ENCODE measurements at regions not wholly inside any gene's neighbourhood (a gene's known extent, or its start where the extent isn't known, plus 50 kb on each side); places are given as distances from the start of the nearest gene placed in this dataset.

- TF ChIP-seq ZNF629 (CRISPR knock-in tag; conservative IDR thresholded peaks at IDR 0.05) (no peak), PAX8 (CRISPR knock-in tag; IDR thresholded peaks at IDR 0.05; ENCODE audit: borderline replicate concordance) (no peak), HIC2 (CRISPR knock-in tag; IDR thresholded peaks at IDR 0.05; ENCODE audit: low read depth) (no peak), ZNF891 (CRISPR knock-in tag; IDR thresholded peaks at IDR 0.05) (no peak), SP4 (CRISPR knock-in tag; IDR thresholded peaks at IDR 0.05) (no peak), SOX5 (CRISPR knock-in tag; IDR thresholded peaks at IDR 0.05; ENCODE audit: borderline replicate concordance) (peak; percentile 75), SP1 (IDR thresholded peaks at IDR 0.05) (no peak), SP1 (CRISPR knock-in tag; IDR thresholded peaks at IDR 0.05) (no peak), ZNF407 (CRISPR knock-in tag; IDR thresholded peaks at IDR 0.05; ENCODE audit: not compliant biosample characterization) (no peak), ZNF773 (CRISPR knock-in tag; IDR thresholded peaks at IDR 0.05; ENCODE audit: borderline replicate concordance) (0 out of 2 replicates have a peak, but pooled peaks have one; percentile 38), ISL2 (CRISPR knock-in tag; IDR thresholded peaks at IDR 0.05) (0 out of 2 replicates have a peak, but pooled peaks have one; percentile 50), ZNF207 (IDR thresholded peaks at IDR 0.05; ENCODE audit: borderline replicate concordance) (no peak), ATF1 (CRISPR knock-in tag; IDR thresholded peaks at IDR 0.05) (peak; percentile 69; the same call in 1 of the 2 replicates)
- TF ChIP-seq, protein P1, sequence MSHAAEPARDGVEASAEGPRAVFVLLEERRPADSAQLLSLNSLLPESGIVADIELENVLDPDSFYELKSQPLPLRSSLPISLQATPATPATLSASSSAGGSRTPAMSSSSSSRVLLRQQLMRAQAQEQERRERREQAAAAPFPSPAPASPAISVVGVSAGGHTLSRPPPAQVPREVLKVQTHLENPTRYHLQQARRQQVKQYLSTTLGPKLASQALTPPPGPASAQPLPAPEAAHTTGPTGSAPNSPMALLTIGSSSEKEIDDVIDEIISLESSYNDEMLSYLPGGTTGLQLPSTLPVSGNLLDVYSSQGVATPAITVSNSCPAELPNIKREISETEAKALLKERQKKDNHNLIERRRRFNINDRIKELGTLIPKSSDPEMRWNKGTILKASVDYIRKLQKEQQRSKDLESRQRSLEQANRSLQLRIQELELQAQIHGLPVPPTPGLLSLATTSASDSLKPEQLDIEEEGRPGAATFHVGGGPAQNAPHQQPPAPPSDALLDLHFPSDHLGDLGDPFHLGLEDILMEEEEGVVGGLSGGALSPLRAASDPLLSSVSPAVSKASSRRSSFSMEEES (CRISPR knock-in tag; IDR thresholded peaks at IDR 0.05): peak; percentile 59; the same call in 1 of the 2 replicates
- TF ChIP-seq, protein P2, sequence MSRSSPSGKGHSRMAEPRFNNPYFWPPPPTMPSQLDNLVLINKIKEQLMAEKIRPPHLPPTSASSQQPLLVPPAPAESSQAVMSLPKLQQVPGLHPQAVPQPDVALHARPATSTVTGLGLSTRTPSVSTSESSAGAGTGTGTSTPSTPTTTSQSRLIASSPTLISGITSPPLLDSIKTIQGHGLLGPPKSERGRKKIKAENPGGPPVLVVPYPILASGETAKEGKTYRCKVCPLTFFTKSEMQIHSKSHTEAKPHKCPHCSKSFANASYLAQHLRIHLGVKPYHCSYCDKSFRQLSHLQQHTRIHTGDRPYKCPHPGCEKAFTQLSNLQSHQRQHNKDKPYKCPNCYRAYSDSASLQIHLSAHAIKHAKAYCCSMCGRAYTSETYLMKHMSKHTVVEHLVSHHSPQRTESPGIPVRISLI (CRISPR knock-in tag; IDR thresholded peaks at IDR 0.05; ENCODE audit: borderline replicate concordance): peak; percentile 62; the same call in 1 of the 2 replicates
Observed at GRCh38 chr12:14257734-14258574, 107.5 kb upstream of the ATF7IP start (continued).

All from HepG2 (cell line).